H1 (cell line): ENCODE measurements at regions not wholly inside any gene's neighbourhood (a gene's known extent, or its start where the extent isn't known, plus 50 kb on each side); places are given as distances from the start of the nearest gene placed in this dataset.

Source experiments
- POLR2A ChIP-seq, 2 experiments: IDR thresholded peaks; 1 replicate in 1 of 2; 2 replicates in 1 of 2; pipeline ENCODE4 v1.6.1; 2011; ENCODE audit warnings: low read depth in 2 of 2, low read length in 2 of 2, mild to moderate bottlenecking in 2 of 2; ENCODE audit errors: control extremely low read depth in 1 of 2
- SIRT6 ChIP-seq: IDR thresholded peaks from one replicate; pipeline ENCODE4 v1.7.1; 2012; ENCODE audit warnings: low read length, inconsistent platforms

- TF ChIP-seq POLR2A (IDR thresholded peaks at IDR 0.05; ENCODE audit: control extremely low read depth in 1 of 2, low read depth in 2 of 2, low read length in 2 of 2), result no peak
- no peak for TF ChIP-seq SIRT6
Observed at GRCh38 chr2:128682266-128682665, 363.6 kb upstream of the HS6ST1 start.
